Stomach (tissue), 4 donors: ENCODE measurements at regions not wholly inside any gene's neighbourhood (a gene's known extent, or its start where the extent isn't known, plus 50 kb on each side); places are given as distances from the start of the nearest gene placed in this dataset.

ENCODE experiments used
- CTCF ChIP-seq, 7 experiments: fragments of 450-650 bp in 4 of 7; fragments of 200-600 bp in 3 of 7; sonication (generic) in 3 of 7; IDR thresholded peaks; one replicate each; pipeline ENCODE4 v1.5.1; 2016 to 2019; ENCODE audit warnings: antibody characterized with exemption in 7 of 7, control low read depth in 2 of 7, mild to moderate bottlenecking in 1 of 7
- POLR2A ChIP-seq, 4 donors: fragments of 450-650 bp; IDR thresholded peaks; one replicate each; pipeline ENCODE4 v1.6.1; 2016; ENCODE audit warnings: antibody characterized with exemption in 4 of 4, control low read depth in 2 of 4, mild to moderate bottlenecking in 1 of 4, moderate library complexity in 1 of 4
- POLR2AphosphoS5 ChIP-seq, 3 donors: sonication (generic); formaldehyde crosslinking; IDR thresholded peaks; one replicate each; pipeline ENCODE4 v1.6.1; 2016; ENCODE audit warnings: antibody characterized with exemption in 3 of 3

- no peak for TF ChIP-seq POLR2A (IDR thresholded peaks at IDR 0.05)
- no peak for TF ChIP-seq POLR2AphosphoS5 (IDR thresholded peaks at IDR 0.05)
- TF ChIP-seq CTCF (IDR thresholded peaks at IDR 0.05), result no peak
Measured at GRCh38 chr2:215782295-215782694, 231.1 kb downstream of the MREG start.
